Kidney (tissue), 13 donors: ENCODE measurements at regions not wholly inside any gene's neighbourhood (a gene's known extent, or its start where the extent isn't known, plus 50 kb on each side); places are given as distances from the start of the nearest gene placed in this dataset.

Experiments
- DNase-seq, 5 donors: peaks; one replicate each; pipeline ENCODE4 v3.0.0-alpha.2; 2013 to 2020
- FAIRE-seq: peaks from 2 replicates; lab custom pipeline; 2012; peaks lifted over from hg19 to GRCh38; lab: Jason Lieb, UNC
- H3K27ac ChIP-seq, 2 donors: one replicate each; pipeline ENCODE4 v1.7.0; 2013; ENCODE audit warnings: low read depth in 2 of 2, low read length in 2 of 2, inconsistent platforms in 1 of 2
- H3K27me3 ChIP-seq: one replicate; pipeline ENCODE4 v1.7.1; 2013; ENCODE audit warnings: low read length, inconsistent platforms; ENCODE audit not compliant: control insufficient read depth, insufficient read depth
- H3K36me3 ChIP-seq, 3 donors: one replicate each; pipeline versions ENCODE4 v1.7.0 to v1.7.1; 2013; ENCODE audit warnings: low read length in 3 of 3, control low read depth in 1 of 3, inconsistent platforms in 1 of 3; ENCODE audit not compliant: insufficient read depth in 3 of 3, control insufficient read depth in 2 of 3
- H3K4me1 ChIP-seq, 3 donors: one replicate each; pipeline versions ENCODE4 v1.7.0 to v1.7.1; 2013; ENCODE audit warnings: low read length in 3 of 3, inconsistent platforms in 1 of 3, low read depth in 1 of 3; ENCODE audit not compliant: control insufficient read depth in 2 of 3, insufficient read depth in 2 of 3
- H3K4me3 ChIP-seq, 3 donors: one replicate each; pipeline versions ENCODE4 v1.7.0 to v1.8.1; 2013; ENCODE audit warnings: low read length in 3 of 3, control low read depth in 1 of 3, inconsistent platforms in 1 of 3
- H3K9ac ChIP-seq, 3 donors: one replicate each; pipeline versions ENCODE4 v1.7.0 to v1.7.1; 2013; ENCODE audit warnings: low read length in 3 of 3, control low read depth in 1 of 3, inconsistent platforms in 1 of 3
- H3K9me3 ChIP-seq, 3 donors: one replicate each; pipeline versions ENCODE4 v1.7.0 to v1.7.1; 2013; ENCODE audit warnings: low read length in 3 of 3, control low read depth in 1 of 3, inconsistent platforms in 1 of 3; ENCODE audit not compliant: control insufficient read depth in 2 of 3, insufficient read depth in 1 of 3
- intact Hi-C: fragments of 100-400 bp; cut with DNase I; formaldehyde crosslinking; loops from one replicate; pipeline ENCODE4 v1.11.1; 2022
- TF ChIP-seq, protein P1 (sequence below): IDR thresholded peaks from 3 replicates; pipeline ENCODE4 v1.5.1; 2012; ENCODE audit warnings: mild to moderate bottlenecking, moderate library complexity, borderline replicate concordance; ENCODE audit not compliant: insufficient read depth; ENCODE audit errors: extremely low read depth
- donor health status: control.
- donor health status: control.
- donor health status: control.
- donor health status: control.
- donor health status: control.
- donor health status: DM: yes; HTN: yes; CAD: no.
- donor health status: Normal renal cell carcinoma (clear cell type).

DNA sequence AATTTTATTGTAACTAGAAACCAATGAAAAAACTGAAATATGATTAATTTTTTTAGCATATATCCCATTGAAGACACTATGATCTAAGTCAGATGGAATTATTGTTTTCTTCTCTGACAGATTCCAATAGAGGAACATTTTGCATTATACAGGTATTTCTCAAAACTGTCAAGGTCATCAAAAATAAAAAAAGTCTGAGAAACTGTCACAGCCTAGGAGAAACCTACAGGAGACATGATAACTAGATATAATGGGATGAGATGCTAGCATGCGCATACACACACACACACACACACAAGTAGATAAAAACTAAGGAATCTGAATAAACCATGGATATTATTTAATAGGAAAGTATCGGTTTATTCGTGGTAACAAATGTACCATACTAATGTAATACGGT, 161.9 kb upstream of the HCRTR2 start:
- DNase-seq (no peak), FAIRE-seq (no peak)
- Histone ChIP-seq H3K9ac (no peak overlapping the region), H3K4me1 (no peaks in the 10 kb centered on the region), H3K27ac (no peak overlapping the region), H3K4me3 (no peak overlapping the region), H3K27me3 (no peaks in the 10 kb centered on the region), H3K36me3 (no peaks in the 10 kb centered on the region), H3K9me3 (no peaks in the 10 kb centered on the region)
- TF ChIP-seq, protein P1, sequence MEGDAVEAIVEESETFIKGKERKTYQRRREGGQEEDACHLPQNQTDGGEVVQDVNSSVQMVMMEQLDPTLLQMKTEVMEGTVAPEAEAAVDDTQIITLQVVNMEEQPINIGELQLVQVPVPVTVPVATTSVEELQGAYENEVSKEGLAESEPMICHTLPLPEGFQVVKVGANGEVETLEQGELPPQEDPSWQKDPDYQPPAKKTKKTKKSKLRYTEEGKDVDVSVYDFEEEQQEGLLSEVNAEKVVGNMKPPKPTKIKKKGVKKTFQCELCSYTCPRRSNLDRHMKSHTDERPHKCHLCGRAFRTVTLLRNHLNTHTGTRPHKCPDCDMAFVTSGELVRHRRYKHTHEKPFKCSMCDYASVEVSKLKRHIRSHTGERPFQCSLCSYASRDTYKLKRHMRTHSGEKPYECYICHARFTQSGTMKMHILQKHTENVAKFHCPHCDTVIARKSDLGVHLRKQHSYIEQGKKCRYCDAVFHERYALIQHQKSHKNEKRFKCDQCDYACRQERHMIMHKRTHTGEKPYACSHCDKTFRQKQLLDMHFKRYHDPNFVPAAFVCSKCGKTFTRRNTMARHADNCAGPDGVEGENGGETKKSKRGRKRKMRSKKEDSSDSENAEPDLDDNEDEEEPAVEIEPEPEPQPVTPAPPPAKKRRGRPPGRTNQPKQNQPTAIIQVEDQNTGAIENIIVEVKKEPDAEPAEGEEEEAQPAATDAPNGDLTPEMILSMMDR: no peak
- intact Hi-C loops: no loop called here

DNA sequence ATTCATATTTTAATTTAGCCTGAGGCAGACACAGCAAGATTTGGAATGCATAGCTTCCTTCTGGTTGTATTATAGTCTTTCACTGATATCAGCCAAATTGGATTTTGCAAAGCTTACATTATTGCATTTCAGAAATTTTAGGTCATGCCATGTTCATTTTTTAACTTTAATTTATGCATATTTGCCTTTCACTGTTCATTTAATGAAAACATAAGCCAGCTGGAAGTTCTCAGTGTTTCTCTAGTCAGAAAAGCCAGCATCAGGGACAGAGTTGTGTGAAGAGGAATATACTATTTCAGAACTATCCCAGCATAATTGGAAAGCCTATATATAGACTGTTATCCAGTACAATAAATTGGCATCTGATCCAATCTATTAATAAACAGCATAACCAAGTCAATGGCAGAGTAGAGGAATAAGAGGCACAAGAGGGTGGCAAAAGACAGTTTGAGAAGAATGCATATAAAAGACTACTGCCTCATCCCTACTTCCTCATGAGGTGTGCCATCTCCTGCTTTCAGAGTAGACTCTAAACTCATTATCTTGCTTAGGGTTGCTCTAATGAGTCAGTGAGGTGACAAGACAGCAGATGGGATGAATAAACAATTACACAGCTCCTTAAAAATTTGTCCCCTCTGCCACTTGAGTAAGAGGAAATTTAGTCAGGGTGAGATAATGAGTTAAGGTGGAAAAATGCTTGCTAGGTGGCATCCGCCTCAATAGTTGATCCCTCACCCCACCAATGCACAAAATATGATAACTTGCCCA, 159.8 kb upstream of the HCRTR2 start:
- intact Hi-C loops: no loop called here

DNA sequence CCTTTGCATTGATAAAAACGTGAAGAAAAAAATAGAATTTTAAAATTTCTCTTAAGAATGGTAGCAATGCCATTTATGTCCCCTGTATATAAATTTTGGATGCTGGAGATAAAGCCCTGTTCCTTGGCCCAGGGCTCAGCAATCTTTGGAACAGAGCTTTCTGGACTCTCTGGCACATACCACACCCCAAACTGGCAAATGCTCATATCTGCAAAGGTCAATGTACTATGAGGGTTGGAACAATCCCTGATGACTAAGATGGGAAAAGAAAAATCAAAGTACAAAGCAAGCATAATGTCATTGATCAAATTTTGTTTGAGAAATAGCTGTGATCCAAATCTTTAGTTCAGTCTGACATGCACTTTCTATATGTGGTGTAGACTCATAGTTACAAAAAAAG, 158.1 kb upstream of the HCRTR2 start:
- TF ChIP-seq, protein P1: no peak
- no peak overlapping the region for H3K27ac ChIP-seq
- H3K9me3 ChIP-seq: no peaks in the 10 kb centered on the region
- no peaks in the 10 kb centered on the region for H3K27me3 ChIP-seq
- intact Hi-C loops: no loop called here
- DNase-seq: no peak
- H3K36me3 ChIP-seq: no peaks in the 10 kb centered on the region
- H3K4me3 ChIP-seq: no peak overlapping the region
- FAIRE-seq: no peak
- H3K9ac ChIP-seq: no peak overlapping the region
- no peaks in the 10 kb centered on the region for H3K4me1 ChIP-seq

More for the DNA sequence above, 159.8 kb upstream of the HCRTR2 start:
- no peaks in the 10 kb centered on the region for H3K36me3 ChIP-seq
- FAIRE-seq: no peak
- DNase-seq: peak in 2 of 5 donors; percentile 9 to 48
- TF ChIP-seq, protein P1: no peak
- H3K4me3 ChIP-seq: no peak overlapping the region
- no peak overlapping the region for H3K27ac ChIP-seq
- no peaks in the 10 kb centered on the region for H3K27me3 ChIP-seq
- H3K9me3 ChIP-seq: no peaks in the 10 kb centered on the region
- H3K9ac ChIP-seq: no peak overlapping the region
- H3K4me1 ChIP-seq: no peaks in the 10 kb centered on the region
